Erythroblast (primary cell): ENCODE measurements at regions not wholly inside any gene's neighbourhood (a gene's known extent, or its start where the extent isn't known, plus 50 kb on each side); places are given as distances from the start of the nearest gene placed in this dataset.
"Not testable (repeated sequence)": the region's sequence is repeated elsewhere in the genome, so short reads cannot be mapped to it uniquely, and the experiment has no call there.

Source experiments
- DNase-seq, 2 experiments: peaks; one replicate each; lab custom pipeline; 2025; lab: John Stamatoyannopoulos, UW
- GATA1 ChIP-seq: IDR thresholded peaks from 2 replicates; pipeline ENCODE4 v1.6.1; 2011; ENCODE audit warnings: low read depth, mild to moderate bottlenecking, control low read depth, low read length, moderate library complexity
- POLR2A ChIP-seq: IDR thresholded peaks from 2 replicates; pipeline ENCODE4 v1.6.1; 2011; ENCODE audit warnings: mild to moderate bottlenecking, low read length

DNA sequence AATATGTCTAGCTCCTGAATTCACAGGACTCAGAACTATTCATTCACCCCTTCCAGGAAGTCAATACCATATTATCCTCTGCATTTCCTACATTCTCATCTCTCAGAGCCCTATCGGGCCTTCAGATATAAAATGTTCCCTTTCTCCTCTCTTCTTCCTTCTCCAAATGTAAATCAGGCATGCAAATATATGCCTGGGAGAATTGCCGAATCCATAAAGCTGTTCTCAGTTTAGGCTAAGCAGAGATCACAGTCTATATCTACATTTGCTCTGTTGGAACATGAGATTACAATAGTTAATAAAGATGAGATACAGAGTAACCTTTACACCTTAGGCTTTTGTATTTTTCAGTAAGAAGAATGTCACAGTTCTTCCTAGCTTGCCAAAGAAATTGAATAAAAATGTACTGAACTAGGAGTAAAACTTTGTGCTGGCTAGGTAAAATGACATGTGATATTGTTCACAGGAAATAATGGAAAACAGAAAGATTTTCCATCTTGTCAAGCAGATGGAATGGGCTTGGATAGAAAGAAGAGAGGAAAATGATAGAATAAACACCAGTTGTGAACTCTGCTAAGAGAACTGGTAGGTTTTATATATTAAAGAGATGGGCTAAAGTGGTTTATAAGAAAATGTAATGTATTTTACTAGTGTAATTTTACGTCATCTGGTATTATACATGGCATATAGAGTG is 161.5 kb downstream of the NRIP1 start:
- TF ChIP-seq GATA1 (no peak), POLR2A (no peak)

DNA sequence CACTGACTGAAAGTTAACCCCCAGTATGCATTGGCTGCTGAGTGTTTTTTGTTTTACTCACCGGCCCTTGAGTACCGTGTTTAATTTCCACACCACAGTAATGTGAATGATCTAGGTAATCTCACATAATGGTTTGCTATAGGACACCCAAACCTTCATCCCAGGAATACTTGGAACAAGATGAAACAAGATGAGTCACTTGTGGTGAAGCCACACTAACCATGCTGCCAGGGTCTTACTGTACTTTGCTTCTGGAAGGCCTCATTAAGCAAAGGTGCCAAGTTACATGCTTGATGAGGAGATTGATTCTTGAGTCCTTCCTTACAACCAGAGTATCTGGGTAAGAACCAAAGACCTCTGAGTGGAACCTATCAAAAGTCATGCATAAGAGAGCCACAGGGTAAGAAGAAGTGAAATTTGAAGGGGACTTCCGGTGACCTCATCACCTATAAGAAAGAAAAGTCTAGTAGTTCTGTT is 163.3 kb downstream of the NRIP1 start:
- no peak for TF ChIP-seq GATA1
- no peak for TF ChIP-seq POLR2A
- DNase-seq = no peak

More for the DNA sequence above, 161.5 kb downstream of the NRIP1 start:
- no peak for DNase-seq

DNA sequence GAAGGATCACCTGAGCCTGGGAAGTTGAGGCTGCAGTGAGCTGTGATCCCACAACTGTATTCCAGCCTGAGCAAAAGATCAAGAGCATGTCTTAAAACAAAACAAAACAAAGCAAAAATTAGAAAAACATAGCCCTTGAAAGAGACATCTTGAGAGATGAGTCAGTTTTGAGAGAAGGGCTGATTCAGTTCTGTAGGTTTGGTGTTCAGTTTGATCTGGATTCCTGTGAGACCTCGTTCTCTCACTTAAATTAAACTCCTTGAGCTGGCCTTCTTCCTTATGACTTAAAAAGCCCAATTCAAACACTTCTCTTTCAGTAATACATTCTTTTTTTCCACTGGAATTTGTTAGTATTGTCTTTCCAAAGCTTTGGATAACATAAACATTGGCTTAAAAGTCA is 164.2 kb downstream of the NRIP1 start:
- no peak for TF ChIP-seq POLR2A
- no peak for TF ChIP-seq GATA1
- DNase-seq = no peak

DNA sequence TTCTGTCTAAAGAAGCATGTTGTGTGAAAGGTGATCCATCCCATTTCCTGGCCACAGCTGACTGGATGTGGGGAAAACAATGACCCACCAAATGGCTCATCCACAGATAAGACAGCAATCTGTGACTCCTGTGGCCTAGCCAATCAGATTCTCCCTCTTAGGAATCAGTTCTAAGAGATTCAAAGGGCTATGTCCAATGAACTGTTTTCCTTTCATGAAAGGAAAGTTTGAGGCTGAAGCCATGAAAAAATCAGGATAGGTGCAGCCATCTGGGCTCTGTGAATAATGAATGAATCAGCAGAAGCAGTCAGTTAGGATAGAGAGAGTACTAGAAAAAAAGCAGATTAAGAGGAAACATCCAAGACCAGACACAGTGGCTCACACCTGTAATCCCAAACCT is 164.7 kb downstream of the NRIP1 start:
- TF ChIP-seq POLR2A = no peak
- no peak for TF ChIP-seq GATA1
- DNase-seq = no peak

DNA sequence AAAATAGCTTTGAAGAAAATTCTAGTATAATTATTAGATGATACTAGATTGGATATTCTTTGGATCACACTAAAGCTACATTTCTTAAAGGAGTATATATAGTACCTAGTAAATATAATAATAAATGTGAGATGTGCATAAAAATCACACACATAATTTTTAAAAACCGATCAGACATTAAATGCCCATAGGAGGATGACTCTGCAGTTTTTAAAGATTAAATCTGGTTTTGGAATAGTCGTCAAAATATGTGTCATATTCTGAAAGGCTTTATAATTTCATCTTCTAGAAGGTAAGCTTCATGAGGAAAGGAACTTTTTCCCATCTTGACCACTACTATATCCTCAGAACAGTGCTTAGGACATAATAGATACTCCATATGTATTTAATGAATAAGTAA is 169.0 kb downstream of the NRIP1 start:
- TF ChIP-seq POLR2A = no peak
- TF ChIP-seq GATA1 = no peak
- DNase-seq = no peak

DNA sequence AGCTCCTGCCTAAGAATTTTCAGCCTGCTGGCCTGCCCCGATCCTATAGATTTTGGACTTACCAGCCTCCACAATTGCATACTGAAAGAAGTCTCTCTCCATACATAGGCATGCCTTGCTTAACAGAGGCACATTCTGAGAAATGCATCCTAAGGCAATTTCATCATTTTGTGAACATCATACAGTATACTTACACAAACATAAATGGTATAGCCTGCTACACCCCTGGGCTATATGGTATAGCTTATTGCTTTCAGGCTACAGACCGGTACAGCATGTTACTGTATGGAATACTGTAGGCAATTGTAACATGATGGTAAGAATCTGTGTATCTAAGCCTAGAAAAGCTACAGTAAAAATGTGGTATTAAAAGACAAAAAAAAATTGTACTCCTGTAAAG is 174.7 kb downstream of the NRIP1 start:
- no peak for TF ChIP-seq POLR2A
- no peak for TF ChIP-seq GATA1
- no peak for DNase-seq

DNA sequence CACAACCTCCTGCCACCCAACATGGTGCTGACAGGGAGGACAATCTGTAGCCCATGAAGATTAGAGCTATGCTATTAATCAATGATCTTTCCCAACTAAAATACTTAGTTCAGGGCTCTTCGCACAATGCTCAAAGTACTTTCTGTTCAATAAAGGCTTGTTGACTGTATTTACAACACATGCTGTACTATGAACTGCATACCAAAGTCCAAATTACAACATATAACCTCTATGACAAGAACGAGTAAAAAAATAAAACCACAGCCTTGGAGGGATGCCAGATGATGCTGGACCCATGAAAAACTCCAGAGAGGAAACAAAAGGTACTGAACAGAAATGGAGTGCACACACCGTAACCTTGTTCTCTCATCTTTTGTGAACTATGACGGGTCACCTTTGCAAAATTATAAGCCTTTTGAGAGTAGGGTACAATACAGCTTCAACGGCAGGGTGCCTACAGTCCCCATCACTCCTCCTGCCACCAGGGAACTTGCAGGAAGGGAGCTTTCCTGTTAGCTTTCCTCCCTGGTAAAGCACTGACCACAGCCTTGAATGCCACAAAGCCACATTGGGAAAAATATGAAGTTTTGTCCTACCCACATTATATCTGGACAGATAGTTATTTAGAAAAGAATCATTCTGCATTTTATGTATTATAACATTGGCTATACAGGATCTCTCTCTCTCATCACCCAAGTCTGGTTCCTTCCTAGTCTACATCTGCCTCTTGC is 175.6 kb downstream of the NRIP1 start:
- TF ChIP-seq GATA1 (no peak), POLR2A (no peak)
- no peak for DNase-seq

DNA sequence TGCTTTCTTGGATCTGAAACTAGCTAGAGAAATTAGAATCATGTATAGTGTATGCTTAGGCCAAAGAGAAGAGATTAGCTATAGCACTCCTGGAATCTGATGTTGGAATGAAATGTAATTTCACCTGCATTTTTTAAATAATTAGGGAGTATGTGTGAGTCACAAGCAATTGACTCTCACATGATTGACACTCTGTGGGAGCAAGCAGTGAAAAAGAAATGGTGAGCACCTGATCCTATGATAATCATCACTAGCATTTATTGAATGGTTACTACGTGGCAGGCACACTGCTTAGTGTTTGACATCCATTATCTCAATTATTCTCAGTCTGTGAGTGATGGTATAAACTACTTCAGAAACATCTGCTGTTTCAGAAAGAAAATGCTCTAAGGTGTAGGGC is 176.6 kb downstream of the NRIP1 start:
- no peak for DNase-seq
- TF ChIP-seq POLR2A (no peak), GATA1 (no peak)

DNA sequence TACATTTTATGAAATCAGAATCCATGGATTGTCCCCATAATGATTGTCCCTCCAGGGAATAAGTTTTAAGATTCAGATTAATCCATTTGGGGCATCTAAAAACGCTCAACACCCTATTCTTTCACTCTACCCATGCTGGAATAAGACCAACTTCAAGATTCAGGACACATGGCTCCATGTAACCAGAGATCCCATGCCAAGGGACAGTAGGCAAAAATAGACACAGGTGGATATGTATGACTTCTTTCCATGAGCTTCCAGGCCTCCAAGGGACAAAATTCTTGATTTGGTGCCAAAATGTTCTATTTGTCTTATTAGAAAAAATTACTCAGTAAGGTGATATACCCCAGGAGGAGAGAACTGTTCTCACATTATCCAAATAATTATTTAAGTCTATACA is 178.8 kb downstream of the NRIP1 start:
- TF ChIP-seq POLR2A = no peak
- no peak for TF ChIP-seq GATA1
- DNase-seq = no peak

DNA sequence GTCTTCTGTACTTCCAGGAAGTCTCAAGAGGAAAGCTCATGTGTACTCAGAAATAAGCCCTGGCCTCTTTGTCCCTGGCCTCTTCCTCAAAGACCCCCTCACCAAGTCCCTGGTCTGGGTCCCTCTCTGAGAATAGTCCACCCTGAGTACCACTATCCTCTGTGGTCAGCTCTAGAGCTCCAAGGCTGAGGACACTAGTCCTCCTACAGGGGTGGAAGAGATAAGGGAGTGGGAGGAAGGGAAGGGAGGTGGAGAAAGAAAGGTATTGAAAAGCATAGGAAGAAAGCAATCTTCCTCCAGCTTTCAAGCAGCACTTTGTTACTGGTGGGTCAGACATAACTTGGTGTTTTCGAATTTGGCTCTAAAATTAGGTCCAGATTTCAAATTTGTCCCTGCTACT is 181.4 kb downstream of the NRIP1 start:
- DNase-seq = no peak
- TF ChIP-seq POLR2A (no peak), GATA1 (no peak)

DNA sequence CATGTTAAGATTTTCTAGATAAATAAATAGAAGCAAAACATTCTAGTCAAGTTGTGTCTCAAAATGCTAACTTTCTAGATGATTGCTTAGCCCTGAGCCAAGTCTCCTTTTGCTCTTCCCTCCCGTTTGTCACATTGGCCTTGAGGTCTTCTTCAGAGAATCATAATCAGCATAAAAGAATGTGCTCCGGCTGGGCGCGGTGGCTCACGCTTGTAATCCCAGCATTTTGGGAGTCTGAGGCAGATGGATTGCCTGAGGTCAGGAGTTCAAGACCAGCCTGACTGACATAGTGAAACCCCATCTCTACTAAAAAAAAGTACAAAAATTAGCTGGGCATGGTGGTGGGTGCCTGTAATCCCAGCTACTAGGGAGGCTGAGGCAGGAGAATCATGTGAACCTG is 182.3 kb downstream of the NRIP1 start:
- DNase-seq = not testable (repeated sequence)

DNA sequence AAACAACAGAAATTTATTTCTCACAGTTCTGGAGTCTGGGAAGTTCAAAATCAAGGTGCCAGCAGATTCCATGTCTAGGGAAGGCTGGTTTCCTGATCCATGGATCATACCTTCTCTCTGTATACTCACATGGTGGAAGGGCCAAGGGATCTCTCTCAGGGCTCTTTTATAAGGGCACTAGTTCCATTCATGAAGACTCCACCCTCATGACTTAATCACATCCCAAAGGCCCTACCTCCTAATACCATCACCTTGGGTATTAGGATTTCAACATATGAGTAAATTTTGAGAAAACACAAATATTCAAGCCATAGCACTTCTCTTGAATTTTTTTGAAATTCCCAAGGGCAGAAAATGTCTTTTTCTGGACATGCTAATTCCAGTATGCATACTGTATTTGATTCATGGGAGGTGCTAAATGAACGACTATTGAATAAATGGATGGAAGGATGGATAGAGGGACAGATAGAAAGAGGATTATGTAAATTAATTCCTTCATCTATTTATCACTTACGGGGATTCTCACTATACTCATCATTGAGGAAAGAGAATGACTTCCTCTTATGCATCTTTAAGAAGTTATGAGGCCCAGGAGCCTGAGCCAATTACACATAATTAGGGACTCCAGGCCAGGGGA is 182.8 kb downstream of the NRIP1 start:
- no peak for TF ChIP-seq GATA1
- no peak for TF ChIP-seq POLR2A
- no peak for DNase-seq

DNA sequence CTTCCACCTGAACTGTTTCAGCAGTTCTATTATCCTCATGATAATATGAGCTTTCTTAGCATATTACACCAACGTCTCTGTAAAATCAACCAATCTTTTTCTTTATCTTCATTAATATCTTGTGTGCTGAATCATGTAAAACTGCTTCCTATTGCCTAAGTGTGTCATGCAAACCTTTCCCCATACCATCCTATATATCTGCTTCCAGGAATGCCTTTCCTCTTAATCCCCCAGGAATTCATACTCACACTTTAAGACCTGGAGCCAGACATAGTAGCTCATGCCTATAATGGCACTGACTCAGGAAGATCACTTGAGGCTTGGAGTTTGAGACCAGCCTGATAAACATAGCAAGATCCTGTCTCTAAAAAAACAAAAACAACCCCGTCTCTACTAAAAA is 183.9 kb downstream of the NRIP1 start:
- no peak for DNase-seq

DNA sequence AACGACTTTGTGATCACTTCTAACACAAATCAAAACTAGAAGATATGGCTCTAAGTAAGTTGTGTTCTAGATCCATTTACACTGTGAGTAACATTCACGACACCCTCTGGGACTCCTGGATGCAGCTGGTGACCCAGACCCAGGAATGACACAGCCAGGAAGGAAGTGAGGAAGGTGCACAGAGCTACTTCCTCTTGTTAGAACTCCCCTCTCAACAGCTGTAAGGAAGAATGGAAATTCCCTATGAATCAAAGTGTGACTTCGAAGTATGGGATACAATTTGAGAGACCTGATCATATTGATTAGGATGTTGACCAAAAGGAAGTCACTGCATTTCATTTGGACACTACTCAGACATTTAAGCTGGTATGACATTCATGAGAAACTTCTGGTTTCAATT is 185.3 kb downstream of the NRIP1 start:
- no peak for DNase-seq
- TF ChIP-seq GATA1 = no peak
- no peak for TF ChIP-seq POLR2A

More for the DNA sequence above, 183.9 kb downstream of the NRIP1 start:
- no peak for TF ChIP-seq POLR2A
- TF ChIP-seq GATA1 = no peak
